HG02798 (cell line): ENCODE measurements at regions not wholly inside any gene's neighbourhood (a gene's known extent, or its start where the extent isn't known, plus 50 kb on each side); places are given as distances from the start of the nearest gene placed in this dataset.
"Not testable (repeated sequence)": the region's sequence is repeated elsewhere in the genome, so short reads cannot be mapped to it uniquely, and the experiment has no call there.

Source experiments
- ATAC-seq: cut with Tn5 transposase; IDR thresholded peaks from one replicate; pipeline ENCODE4 v1.9.1; 2021; ENCODE audit warnings: mild to moderate bottlenecking; ENCODE audit not compliant: unreplicated experiment, poor library complexity

DNA sequence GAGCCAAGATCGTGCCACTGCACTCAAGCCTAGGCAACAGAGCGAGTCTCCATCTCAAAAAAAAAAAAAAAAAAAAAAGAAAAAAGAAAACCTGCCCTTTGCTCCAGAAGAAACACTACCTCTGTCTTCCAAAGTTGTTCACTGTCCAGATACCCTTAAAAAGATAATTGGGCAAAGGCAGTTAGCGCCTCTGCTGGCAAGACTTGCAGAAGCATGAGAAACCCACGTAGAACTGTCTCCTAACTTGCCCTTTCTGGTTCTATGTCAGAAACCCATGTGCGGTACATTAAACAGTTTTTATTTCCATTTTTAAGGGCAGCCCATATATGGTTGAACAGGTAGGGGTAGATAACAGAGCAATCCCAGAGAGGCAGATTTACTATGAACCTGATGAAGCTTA is 1026.4 kb downstream of the ROBO2 start:
- ATAC-seq = no peak

DNA sequence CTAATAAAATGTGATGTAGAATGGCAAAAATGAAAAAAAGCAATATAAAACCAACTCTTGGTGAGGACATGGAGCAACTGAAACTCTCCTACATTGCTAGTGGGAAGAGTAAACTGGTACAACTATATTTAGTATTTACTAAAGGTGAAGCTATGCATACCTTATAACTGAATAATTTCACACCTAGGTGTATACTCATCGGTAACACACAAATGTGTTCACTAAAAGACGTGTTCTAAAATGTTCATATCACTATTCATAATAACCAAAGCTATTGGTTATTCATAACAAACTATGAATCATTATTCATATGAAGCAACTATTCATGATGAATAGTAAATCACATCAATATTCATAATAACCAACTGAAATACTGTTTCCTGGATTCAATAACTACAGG is 1030.3 kb downstream of the ROBO2 start:
- ATAC-seq = no peak

DNA sequence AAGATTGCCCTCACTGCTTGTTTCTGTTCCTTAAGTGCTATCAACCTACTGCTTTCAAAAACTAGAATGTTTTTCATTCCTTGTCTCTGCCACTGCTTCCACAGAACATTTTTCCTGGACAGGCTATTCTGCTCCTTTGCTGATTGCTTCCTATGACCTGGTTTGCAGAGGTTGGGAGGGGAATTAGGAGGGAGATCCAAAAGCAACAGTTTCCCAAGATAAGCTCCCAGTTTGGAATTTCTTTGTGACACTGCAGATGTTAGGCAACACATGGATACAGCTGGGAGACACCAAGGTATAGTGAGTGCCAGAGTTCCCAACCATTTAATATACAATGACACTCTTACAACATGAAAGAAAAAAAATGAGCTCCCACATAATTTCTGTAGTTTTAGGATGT is 1036.5 kb downstream of the ROBO2 start:
- ATAC-seq = no peak

DNA sequence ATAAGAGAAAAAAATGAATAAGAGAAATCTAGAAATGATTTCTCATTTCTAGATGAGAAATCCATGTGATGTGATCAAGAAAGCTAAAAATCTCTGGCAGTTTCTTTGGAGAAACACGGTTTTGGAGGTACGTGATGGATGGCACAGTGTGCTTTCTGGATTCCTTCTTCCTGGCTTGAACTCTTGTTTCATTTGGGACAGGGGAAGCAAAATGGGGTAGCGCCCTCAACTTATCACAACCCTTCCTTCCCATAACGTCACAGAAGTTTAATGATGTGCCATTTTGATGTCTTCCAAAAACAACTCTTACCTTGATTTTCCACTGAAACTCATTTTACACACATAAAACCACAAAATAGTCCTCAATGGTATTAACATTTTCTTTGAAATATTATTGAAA is 1037.3 kb downstream of the ROBO2 start:
- no peak for ATAC-seq

DNA sequence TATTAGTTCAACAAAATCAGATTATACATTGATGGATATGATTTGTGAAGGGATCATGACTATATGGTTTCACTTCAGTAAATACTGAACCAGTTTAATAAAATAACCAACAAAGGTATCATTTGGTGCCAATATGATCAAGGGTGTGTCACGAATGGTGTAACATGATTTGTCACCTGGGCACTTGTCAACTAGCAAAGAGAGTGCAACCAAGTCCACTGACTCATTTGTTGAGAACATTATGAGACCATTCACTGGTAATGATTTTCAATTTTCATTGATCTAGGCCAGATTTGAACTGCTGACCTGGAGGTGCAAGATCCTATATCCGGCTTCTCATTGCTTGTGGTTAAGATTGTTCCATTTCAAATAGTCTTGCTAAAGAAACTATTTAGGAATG is 1037.9 kb downstream of the ROBO2 start:
- no peak for ATAC-seq

DNA sequence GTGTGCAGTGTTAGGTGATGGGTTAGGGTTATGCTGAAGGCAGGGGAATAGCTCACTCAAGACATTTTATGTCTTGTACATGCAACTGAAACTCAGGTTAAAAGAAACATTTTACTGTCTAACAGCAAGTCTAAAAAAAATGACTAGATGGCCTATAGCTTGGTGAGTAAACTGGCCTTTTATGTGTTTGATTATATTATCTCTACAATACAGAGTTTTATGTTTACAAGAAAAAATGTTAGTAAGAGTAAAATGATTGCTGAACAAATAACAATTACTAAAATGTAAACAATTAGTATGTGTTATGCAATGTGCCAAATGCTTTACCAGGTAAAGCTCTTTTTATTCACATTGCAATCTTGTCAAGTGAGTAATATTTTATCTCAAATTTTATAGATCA is 1039.6 kb downstream of the ROBO2 start:
- no peak for ATAC-seq

DNA sequence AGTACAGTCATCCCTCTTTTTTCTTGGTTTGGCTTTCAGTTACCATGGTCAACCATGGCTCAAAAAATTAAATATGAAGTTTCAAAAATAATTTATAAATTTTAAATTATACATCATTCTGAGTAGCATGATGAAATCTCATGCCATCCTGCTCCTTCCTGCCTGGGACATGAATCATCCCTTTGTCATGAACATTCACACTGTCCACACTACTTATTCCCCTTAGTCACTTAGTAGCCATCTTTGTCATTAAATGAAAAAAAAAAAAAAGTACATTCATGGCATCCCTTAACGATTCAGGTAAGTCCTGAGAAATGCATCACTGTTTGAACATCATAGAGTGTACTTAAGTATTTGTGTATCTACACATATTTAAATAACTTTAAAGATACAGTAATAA is 1046.3 kb downstream of the ROBO2 start:
- no peak for ATAC-seq

DNA sequence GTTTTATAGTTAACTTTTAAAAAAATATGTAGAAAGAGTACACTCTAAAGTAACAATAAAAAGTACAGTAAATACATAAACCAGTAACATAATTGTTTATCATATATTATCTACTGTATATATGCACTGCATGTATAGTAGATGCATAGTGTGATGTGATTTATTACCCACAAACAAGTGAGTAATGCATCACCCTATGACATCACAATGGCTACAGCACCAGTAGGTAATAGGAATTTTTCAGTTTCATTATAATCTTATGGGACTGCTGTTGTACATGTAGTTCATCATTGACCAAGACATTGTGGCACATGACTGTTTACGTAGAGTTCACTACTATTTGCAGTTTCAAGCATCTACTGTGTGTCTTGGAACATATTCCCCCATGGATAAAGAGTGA is 1047.2 kb downstream of the ROBO2 start:
- ATAC-seq = no peak

DNA sequence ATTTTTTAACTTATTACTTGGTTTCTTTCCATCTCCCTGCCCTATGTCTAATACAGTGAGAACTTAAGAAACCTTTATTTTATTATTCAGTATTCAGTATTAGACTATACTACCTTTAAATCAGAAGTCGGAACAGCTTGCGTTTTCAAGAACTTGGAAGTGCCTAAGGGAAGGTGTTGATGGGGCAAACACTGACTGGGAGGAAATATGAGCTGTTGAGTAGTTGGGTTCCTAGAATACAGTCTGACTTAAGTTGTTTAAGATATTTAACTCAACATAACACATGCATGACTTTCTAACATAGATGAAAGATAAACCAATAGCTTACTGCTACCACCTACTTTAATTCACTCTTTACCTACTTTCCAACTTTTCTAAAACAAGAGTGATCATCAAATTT is 1048.1 kb downstream of the ROBO2 start:
- ATAC-seq = no peak

DNA sequence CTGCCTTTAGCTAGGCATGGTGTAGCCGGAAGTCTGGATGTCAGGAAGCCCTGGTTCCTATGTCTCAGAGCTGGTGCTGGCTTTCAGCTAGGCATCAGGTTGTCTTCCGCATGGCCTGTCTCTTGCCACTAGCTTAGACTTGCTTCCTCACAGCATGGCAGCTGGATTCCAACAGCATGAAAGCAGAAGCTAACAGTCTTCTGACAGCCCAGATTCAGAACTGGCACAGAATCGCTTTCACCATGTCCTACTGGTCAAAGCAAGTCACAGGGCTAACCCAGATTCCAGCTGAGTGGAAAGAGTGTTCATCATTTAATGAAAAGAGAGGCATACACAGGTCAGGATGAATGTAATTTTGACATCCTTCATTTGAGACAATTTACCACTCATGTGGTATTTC is 1050.5 kb downstream of the ROBO2 start:
- ATAC-seq = no peak

DNA sequence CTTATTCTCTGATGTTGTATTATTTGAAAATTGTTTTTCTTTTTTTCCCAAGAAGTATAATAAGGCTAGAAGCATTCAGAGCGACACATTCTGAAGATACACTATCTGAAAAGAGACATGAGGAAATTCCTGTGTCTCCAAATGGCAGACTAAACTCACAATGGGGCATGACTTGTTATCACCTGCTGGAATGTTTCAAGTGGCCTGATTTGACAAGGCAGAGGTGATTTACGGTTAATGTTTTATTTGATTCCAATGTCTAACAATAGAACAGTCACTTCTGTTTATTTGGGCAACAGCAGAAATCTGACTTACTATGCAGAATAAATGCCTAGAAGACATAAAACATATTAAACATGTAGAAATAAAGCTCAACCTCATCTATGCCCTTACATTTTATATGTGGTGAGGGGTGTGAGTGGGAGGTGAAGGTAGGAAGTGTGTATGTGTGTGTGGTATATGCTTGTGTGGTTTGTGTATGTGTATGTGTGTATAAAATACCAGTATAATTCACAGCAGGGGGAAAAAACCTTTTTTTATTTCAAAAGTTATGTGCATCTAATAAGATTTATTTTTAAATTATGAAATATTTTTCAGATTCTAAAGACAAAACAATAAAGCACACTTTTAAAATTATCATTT is 1051.7 kb downstream of the ROBO2 start:
- no peak for ATAC-seq

DNA sequence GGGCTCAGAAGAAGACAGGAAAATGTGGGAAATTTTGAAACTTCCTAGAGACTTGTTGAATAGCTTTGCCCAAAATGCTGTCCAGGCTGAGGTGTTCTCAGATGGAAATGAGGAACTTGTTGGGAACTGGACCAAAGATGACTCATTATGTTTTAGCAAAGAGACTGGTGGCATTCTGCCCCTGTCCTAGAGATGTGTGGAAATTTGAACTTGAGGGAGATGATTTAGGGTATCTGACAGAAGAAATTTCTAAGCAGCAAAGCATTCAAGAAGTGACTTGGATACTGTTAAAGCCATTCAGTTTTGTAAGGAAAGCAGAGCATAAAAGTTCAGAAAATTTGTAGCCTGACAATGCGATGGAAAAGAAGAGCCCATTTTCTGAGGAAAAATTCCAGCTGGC is 1052.7 kb downstream of the ROBO2 start:
- ATAC-seq = not testable (repeated sequence)

DNA sequence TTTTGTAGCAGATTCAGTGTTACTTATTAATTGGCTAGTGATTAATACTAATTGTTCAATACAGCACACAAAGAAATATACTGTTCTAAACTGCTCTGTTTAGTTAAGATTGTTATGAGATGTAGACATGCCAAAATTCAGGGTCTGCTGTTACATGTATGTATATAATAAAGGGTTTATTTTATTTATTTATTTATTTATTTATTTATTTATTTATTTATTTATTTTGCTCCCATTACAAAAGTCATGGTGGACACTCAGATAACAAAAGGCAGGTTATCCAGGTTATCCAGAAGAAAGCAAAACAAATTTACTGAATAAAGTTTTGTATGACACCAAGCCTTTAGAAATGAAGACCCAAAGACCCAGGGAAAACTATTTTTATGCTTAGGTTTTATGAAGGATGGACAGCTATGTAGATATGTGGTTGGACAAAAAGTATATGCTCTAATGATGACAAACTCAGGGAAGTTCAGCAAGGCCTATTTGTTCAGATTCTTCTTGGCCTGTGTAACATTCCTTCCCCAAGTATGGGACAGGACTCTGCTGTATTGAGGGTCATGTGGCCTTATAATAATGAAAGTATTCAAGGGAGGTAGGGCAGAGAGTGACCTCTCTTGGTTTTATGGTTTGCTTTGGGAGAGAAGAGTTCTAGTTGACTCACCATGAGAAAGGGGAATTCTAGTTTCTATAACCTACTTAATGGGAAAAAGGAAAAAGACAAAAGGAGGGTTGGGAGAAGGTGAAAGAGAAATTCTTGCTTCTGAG is 1056.8 kb downstream of the ROBO2 start:
- ATAC-seq = no peak

DNA sequence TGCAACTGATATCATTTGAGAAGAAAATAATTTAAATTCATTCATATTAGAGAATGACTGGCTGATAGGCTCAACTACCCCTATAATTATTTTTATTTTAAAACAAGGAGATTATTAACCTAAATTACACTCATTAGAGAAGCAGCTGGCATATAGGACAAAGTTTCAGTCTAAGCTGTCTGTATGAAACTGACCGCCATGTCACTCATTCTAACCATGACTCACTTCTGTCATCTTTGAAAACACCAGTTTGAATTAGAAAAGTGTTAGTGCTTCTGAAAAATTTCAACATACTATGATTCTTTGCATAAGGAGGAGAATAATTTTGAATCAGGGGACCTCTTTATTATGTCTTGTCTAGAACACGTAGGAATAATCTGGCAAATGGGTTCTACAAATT is 1058.5 kb downstream of the ROBO2 start:
- ATAC-seq = no peak

DNA sequence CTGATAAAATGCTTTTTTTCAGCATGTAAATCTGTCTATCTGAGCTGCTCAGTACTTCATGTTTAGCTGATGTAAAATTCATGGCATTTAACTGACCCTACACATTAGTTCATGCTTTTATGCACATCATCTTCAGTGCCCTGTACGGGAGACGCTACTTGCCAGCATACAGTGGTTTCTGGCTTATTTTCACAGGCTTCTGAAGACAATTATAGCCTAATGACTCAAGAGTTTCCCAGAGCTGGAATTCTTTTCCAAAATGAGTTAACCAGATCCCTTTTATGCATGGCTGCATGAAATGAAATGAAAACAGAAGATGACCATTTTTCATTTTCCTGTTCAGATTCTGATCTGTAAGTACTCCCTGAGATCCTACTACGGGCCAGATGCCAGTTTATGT is 1061.5 kb downstream of the ROBO2 start:
- no peak for ATAC-seq

DNA sequence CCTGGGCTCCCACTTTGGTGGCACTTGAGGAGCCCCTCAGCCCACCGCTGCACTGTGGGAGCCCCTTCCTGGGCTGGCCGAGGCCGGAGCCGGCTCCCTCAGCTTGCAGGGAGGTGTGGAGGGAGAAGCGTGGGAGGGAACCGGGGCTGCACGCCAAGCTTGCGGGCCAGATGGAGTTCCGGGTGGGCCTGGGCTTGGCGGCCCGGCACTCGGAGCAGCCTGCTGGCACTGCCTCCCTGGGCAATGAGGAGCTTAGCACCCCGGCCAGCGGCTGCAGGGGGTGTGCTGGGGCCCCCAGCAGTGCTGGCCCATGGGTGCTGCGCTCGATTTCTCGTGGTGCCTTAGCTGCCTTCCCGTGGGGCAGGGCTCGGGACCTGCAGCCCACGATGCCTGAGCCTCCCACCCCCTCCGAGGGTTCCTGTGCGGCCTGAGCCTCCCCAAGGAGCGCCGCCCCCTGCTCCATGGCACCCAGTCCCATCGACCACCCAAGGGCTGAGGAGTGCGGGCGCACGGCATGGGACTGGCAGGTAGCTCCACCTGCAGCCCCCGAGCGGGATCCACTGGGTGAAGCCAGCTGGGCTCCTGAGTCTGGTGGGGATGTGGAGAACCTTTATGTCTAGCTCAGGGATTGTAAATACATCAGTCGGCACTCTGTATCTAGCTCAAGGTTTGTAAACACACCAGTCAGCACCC is 1068.5 kb downstream of the ROBO2 start:
- not testable (repeated sequence) for ATAC-seq

DNA sequence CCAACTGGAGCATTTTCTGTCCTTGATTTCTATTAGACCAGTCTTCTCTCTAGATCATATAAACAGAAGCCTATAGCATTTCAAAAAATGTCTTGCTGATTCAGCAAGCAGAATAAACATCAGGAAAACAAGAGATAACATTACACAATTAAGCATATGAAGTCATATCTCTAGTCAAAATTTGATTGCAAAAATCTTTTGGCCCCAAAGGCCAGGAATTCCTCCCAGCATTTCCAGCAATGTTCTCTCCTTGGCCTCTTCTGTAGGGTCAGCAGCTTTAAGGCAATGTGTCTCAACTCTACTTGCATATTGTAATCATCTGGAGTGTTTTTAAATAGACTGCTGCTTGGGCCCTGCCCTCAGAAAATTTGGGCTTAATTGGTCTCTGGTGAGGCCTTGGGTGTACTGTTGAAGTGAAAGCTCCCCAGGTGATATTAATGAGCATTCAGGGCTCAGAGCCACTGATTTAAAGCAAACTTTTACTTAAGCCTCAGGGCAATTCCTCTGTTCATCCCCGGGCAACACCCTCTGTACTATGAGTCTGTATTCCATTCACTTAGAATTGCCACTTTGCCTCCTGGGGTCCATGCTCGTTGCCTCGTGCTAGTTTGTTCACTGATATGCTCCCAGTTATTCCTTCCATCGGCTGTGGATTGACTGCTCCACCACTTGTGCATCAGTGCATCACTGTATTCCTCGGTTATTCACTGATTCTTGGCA is 1072.6 kb downstream of the ROBO2 start:
- ATAC-seq = no peak

DNA sequence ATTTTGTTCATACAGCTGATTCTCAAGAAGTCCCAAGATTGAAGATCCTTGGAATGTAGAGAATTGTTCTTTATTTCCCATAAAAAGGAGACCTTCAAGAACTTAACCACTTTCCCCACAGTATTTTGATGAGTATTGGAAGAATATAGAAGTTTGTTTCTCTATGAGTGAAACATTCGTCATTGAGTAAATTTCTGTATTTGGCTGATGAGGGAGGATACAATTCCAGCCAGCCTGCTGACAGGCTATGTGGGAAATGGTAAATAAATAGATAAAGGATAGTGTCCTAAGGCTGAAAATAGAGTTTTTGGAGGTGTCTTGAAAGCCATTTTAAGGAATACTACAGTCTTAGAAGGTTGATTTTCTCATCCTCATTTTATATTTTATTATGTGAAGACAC is 1076.1 kb downstream of the ROBO2 start:
- ATAC-seq = no peak

DNA sequence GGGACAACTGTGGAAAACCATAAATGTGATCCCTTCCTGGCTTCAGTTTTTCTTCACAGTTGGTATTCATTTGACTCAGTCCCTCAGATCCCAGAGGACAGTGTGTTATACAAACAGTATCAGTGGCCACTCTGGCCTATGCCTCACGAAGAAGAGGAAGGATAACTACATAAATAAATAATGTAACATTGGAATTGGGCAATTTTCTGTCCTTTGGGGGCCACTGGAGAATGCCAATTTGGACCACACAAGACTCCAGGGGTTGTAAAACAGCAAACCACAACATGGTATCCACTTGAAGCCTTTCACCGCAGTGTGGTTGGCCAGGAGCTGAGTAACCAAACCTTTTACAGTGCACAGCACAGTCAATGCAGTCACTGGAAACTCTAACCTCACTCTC is 1077.0 kb downstream of the ROBO2 start:
- no peak for ATAC-seq

DNA sequence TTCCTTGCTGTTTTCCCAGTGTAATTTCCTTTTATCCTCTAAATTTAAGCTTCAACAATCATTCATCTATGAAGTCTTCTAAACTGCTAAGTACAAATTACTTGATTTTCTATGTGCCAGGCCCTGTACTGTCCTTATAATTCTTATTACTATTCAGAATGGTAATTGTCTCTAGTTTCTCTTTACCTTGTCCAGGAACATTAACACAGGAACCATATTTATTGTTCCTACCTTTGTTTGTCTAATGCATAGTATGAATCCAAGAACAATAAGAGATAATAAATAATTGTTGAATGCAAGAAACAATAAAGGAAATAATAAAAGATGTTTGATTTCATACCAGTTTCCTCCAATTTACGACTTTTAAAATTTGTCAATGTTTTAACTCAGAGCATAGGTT is 1083.2 kb downstream of the ROBO2 start:
- no peak for ATAC-seq

DNA sequence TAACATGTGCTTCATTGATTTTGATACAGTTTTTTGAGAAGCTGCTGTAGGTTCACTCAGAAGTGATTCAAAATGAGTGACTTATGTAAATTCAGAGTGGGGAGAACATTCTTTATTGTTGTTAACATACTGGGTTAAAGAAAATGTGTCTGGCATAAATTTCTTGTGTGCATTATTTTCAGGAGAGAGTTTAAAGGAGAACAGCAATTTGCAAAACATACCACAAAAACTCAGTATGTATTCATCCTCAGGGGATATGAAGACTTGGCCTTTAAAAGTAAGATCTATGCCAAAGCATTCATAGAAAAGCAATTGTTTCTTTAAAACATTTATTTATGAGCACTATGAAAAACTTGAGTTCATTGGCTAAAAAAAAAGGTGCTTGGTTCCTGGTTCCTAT is 1089.8 kb downstream of the ROBO2 start:
- no peak for ATAC-seq
